GM12873 (cell line): ENCODE measurements at regions not wholly inside any gene's neighbourhood (a gene's known extent, or its start where the extent isn't known, plus 50 kb on each side); places are given as distances from the start of the nearest gene placed in this dataset.

Experiments
- TF ChIP-seq, protein P1 (sequence below): IDR thresholded peaks from 2 replicates; pipeline ENCODE4 v1.5.1; 2012; ENCODE audit warnings: low read depth, mild to moderate bottlenecking, moderate library complexity, low read length, control low read depth; ENCODE audit not compliant: insufficient read depth; ENCODE audit errors: missing control alignments

DNA sequence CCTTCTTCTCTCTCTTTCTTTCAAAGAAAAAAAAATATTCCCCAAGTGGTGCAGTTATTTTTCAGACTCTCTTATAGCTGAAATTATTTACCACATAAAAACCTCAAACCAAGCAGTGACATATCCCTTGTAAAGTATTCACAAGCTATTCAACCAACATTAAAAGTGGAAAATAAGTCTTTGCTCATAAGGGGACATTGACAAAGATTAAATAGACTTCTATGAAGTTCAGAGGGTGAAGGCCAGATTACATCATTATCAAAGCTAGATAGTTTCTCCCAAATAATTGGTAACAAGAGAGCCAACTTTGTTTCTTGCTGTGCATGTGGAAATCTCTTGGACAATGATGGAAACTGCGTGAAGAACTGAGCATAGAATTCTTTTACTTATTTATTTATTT lies 379.8 kb upstream of the RSPO3 start:
- TF ChIP-seq, protein P1, sequence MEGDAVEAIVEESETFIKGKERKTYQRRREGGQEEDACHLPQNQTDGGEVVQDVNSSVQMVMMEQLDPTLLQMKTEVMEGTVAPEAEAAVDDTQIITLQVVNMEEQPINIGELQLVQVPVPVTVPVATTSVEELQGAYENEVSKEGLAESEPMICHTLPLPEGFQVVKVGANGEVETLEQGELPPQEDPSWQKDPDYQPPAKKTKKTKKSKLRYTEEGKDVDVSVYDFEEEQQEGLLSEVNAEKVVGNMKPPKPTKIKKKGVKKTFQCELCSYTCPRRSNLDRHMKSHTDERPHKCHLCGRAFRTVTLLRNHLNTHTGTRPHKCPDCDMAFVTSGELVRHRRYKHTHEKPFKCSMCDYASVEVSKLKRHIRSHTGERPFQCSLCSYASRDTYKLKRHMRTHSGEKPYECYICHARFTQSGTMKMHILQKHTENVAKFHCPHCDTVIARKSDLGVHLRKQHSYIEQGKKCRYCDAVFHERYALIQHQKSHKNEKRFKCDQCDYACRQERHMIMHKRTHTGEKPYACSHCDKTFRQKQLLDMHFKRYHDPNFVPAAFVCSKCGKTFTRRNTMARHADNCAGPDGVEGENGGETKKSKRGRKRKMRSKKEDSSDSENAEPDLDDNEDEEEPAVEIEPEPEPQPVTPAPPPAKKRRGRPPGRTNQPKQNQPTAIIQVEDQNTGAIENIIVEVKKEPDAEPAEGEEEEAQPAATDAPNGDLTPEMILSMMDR, result no peak

DNA sequence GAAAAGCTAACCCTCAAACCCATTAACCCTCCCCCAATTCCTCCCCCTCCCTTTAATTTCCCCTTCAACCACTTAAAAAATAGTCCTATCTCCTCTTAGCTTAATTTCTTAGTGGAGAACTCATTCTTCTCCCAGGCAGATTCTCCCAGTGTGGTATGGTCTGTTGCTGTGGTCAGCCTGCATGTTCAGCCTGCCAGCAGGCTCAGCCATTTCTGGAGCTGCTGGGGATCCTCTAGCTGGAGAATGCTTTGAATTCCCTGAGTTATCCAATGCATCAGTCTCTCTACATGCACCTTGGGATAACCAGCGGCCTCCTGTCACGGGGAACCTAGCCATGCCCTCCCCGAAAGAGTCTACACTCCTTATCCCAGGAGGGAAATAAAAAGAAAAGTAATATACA lies 375.4 kb upstream of the RSPO3 start:
- TF ChIP-seq, protein P1, result no peak

DNA sequence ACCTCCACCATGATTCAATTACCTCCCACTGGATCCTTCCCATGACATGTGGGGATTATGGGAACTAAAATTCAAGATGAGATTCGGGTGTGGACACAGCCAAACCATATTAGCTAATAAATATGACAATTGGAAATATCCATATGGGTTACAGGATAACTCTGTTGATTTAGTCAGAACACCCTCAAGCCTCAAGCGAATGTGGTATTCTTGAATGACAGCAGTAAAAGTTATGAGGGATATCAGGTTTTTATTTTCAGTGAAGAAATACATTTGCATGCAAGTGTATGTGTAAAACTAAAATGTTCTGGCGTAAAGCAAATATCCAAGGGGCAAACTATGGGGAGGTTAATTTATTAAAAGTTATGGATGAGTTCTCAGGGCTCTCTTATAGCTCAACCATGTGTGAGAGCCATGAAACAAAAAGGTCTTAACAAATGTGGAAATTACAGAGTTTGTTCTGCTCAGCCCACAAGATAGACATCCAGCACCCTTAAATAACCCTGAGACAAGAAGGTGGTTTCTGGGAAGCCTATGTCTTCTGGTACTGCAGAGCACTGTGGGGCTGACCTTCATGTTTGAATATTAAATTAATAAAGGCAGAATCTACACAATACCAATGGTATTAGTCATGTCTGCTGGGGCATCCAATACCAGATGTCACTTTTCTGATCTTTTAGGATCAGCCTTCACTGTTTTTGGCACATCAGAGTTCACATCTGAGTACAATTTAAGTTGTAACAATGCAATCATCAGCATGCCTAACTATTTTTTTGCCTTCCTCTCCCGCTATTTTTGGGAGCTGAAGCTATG lies 370.5 kb upstream of the RSPO3 start:
- TF ChIP-seq, protein P1, result no peak

DNA sequence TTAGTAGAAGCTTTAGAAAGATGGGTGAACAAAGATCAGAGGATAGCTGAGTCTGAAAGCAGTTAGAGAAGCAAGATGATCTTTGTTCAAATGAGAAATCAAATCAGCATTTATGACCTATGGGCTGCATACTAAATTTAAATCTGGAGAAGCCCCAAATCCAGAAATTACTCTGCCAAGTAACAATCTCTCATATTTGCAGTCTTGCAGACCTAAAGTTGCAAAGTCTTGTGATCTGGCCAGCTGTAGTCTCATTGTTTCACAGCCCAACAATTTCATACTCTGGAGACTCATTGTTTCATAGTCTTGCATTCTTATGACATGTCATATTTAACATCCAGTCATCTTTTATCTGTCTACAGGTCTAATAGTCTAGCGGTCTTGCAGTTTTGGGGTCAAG lies 364.9 kb upstream of the RSPO3 start:
- TF ChIP-seq, protein P1, result no peak

DNA sequence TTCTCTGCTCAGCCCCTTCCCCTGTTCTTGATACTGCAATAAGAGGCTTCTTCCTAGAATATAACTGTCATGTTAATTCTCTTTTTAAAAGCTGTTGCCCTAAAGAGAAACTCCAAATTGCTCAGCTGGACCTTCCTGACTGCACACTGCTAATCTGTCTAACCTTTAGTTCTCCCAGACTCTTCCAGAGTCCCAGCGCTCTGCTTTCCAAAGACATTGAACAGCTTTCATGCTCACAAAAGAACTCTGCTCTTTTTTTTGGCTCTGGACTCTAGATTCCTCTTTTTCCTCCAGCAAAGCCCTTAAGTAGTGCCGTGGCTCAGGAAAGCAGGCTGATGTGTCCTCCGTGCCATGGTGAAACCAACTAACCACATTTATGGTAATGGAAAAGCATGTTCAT lies 356.6 kb upstream of the RSPO3 start:
- TF ChIP-seq, protein P1, result no peak

DNA sequence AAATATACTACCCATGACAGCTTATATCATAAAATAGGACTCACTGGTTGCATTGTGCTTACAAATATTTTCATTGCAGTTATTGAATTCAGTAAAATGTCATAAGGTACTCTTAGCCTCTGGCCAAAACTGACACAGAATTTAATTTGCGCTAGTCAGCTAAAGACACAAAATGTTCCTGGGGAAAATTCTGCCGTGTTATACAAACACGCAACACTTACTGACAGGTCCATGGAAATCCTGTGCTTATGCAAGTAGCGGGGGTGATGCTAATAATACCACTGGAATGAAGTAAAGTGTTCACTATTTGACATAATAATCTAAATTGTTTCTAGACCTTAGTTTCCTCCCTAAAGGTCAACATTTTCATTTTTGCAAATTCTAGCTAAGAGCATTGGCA lies 354.4 kb upstream of the RSPO3 start:
- TF ChIP-seq, protein P1, result no peak

DNA sequence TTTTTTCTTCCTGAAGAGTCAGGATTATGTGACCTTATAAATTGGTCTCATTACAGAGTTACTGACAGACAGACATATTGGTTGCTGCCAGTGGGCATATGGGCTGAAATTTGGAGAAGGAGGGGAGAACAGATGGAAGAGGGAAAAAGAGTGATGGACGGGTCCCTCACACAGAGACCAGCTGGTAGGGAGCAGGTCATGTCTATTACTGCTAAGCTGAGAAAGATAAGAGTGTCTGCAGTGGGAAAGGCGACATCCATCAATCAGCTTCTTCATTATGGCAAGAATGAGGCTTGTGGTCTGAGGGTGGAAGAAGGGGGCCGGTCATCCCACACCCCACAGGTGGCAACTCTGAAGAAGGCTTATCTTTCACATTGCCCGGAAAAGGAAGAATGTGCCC lies 353.8 kb upstream of the RSPO3 start:
- TF ChIP-seq, protein P1, result no peak
